HCT116 (cell line): ENCODE measurements at regions not wholly inside any gene's neighbourhood (a gene's known extent, or its start where the extent isn't known, plus 50 kb on each side); places are given as distances from the start of the nearest gene placed in this dataset.

Experiments used
- ATAC-seq: fragments of 200-7000 bp; cut with Tn5 transposase; 2 replicates; pipeline ENCODE4 v1.9.1; 2020; ENCODE audit warnings: mild to moderate bottlenecking, moderate library complexity
- BruUV-seq: library from RNA; stranded (reverse); fragments of 400-500 nt; replicated peaks from 2 replicates; lab custom pipeline; 2021; lab: Mats Ljungman, UMichigan
- CTCF ChIA-PET: fragments of 300-600 bp; sonication (Branson Sonifier 250); formaldehyde crosslinking; loops from one replicate; lab custom pipeline; 2021; ENCODE audit warnings: antibody characterized with exemption; lab: Charles Lee
- POLR2A ChIA-PET: fragments of 300-600, 350-600 bp; sonication (Branson Sonifier 250); formaldehyde crosslinking; loops from one replicate; lab custom pipeline; 2021; ENCODE audit warnings: antibody characterized with exemption; lab: Charles Lee
- RAD21 ChIA-PET, 2 experiments: fragments of 300-600 bp; sonication (Branson Sonifier 250); formaldehyde crosslinking; loops; one replicate each; lab custom pipeline; 2023; ENCODE audit warnings: low total read pairs in 2 of 2; ENCODE audit not compliant: uncharacterized antibody in 2 of 2, unreplicated experiment in 2 of 2, low non-redundant PET in 1 of 2; lab: Charles Lee
- DNase-seq: peaks from one replicate; pipeline ENCODE4 v3.0.0-alpha.2; 2010; ENCODE audit warnings: low read depth, low spot score
- H2AFZ ChIP-seq: fragments of 200-600 bp; shearing (Covaris generic), sonication (generic); 2 replicates; pipeline ENCODE4 v1.6.1; 2017; ENCODE audit warnings: low read depth, mixed run types, mixed read lengths, antibody characterized with exemption, low read length; ENCODE audit not compliant: poor library complexity, severe bottlenecking
- H3K27ac ChIP-seq: 2 replicates; pipeline ENCODE4 v1.5.1; 2012; ENCODE audit warnings: low read depth, low read length
- H3K27me3 ChIP-seq: fragments of 200-600 bp; sonication (generic); 2 replicates; pipeline ENCODE4 v1.6.1; 2016; ENCODE audit warnings: mixed run types, low read length, mixed read lengths; ENCODE audit not compliant: insufficient read depth
- H3K36me3 ChIP-seq, 2 experiments: fragments of 200-500 bp in 1 of 2; fragments of 200-600 bp in 1 of 2; sonication (Bioruptor generic) in 1 of 2; sonication (generic) in 1 of 2; 2 replicates each; pipeline versions ENCODE4 v1.5.1 to v1.6.1; 2014 to 2016; ENCODE audit warnings: low read length in 2 of 2, inconsistent platforms in 1 of 2, mixed read lengths in 1 of 2, mixed run types in 1 of 2; ENCODE audit not compliant: insufficient read depth in 2 of 2, control insufficient read depth in 1 of 2
- H3K4me1 ChIP-seq, 2 experiments: fragments of 200-600 bp in 1 of 2; sonication (generic) in 1 of 2; 2 replicates each; pipeline versions ENCODE4 v1.5.1 to v1.6.1; 2012 to 2017; ENCODE audit warnings: low read length in 2 of 2, inconsistent platforms in 1 of 2, mild to moderate bottlenecking in 1 of 2, mixed read lengths in 1 of 2, mixed run types in 1 of 2, moderate library complexity in 1 of 2; ENCODE audit not compliant: insufficient read depth in 2 of 2, control insufficient read depth in 1 of 2
- H3K4me2 ChIP-seq: fragments of 200-600 bp; sonication (generic); 2 replicates; pipeline ENCODE4 v1.6.1; 2017; ENCODE audit warnings: mixed run types, low read length, mixed read lengths
- H3K4me3 ChIP-seq, 2 experiments: fragments of 200-600 bp in 1 of 2; sonication (generic) in 1 of 2; replicated peaks in 1 of 2; 2 replicates each; pipeline ENCODE4 v1.5.1; 2011 to 2016; ENCODE audit warnings: low read length in 2 of 2, control low read depth in 1 of 2, low read depth in 1 of 2, mild to moderate bottlenecking in 1 of 2, mixed read lengths in 1 of 2, mixed run types in 1 of 2
- H3K79me2 ChIP-seq: fragments of 200-600 bp; sonication (generic); 2 replicates; pipeline ENCODE4 v1.6.1; 2017; ENCODE audit warnings: mild to moderate bottlenecking, mixed run types, low read length, moderate library complexity, mixed read lengths; ENCODE audit not compliant: insufficient read depth
- H3K9ac ChIP-seq: fragments of 200-600 bp; sonication (generic); 2 replicates; pipeline ENCODE4 v1.6.1; 2016; ENCODE audit warnings: low read length, mixed read lengths
- H3K9me2 ChIP-seq: fragments of 200-600 bp; sonication (generic), shearing (Covaris generic); 2 replicates; pipeline ENCODE4 v1.6.1; 2017; ENCODE audit warnings: mixed run types, mild to moderate bottlenecking, moderate library complexity; ENCODE audit not compliant: insufficient read depth
- H3K9me3 ChIP-seq, 2 experiments: fragments of 200-500 bp in 1 of 2; fragments of 200-600 bp in 1 of 2; sonication (Bioruptor generic) in 1 of 2; sonication (generic) in 1 of 2; 2 replicates each; pipeline ENCODE4 v1.6.1; 2014 to 2017; ENCODE audit warnings: low read length in 2 of 2, mixed read lengths in 2 of 2, inconsistent platforms in 1 of 2, low read depth in 1 of 2, mild to moderate bottlenecking in 1 of 2, mixed run types in 1 of 2, moderate library complexity in 1 of 2; ENCODE audit not compliant: control insufficient read depth in 1 of 2, insufficient read depth in 1 of 2
- H4K20me1 ChIP-seq: fragments of 200-600 bp; sonication (generic), shearing (Covaris generic); 2 replicates; pipeline ENCODE4 v1.6.1; 2017; ENCODE audit warnings: mixed run types, mild to moderate bottlenecking, moderate library complexity; ENCODE audit not compliant: insufficient read depth
- CBX3 ChIP-seq: IDR thresholded peaks from 2 replicates; pipeline ENCODE4 v1.6.1; 2012; ENCODE audit warnings: low read depth
- ELF1 ChIP-seq: IDR thresholded peaks from 2 replicates; pipeline ENCODE4 v1.6.1; 2012; ENCODE audit warnings: low read depth, borderline replicate concordance
- EZH2 ChIP-seq: fragments of 200-600 bp; sonication (generic); IDR thresholded peaks from 2 replicates; pipeline ENCODE4 v1.6.1; 2017; ENCODE audit warnings: antibody characterized with exemption, mixed run types
- FOSL1 ChIP-seq: IDR thresholded peaks from 2 replicates; pipeline ENCODE4 v1.6.1; 2012; ENCODE audit warnings: low read depth
- MAX ChIP-seq: IDR thresholded peaks from 2 replicates; pipeline ENCODE4 v1.6.1; 2012
- RAD21 ChIP-seq: IDR thresholded peaks from 2 replicates; pipeline ENCODE4 v1.6.1; 2012; ENCODE audit warnings: low read depth, mild to moderate bottlenecking
- SP1 ChIP-seq: IDR thresholded peaks from 2 replicates; pipeline ENCODE4 v1.6.1; 2012; ENCODE audit warnings: low read depth
- SRF ChIP-seq: IDR thresholded peaks from 2 replicates; pipeline ENCODE4 v1.6.1; 2012; ENCODE audit warnings: low read depth
- TCF7L2 ChIP-seq: IDR thresholded peaks from 2 replicates; pipeline ENCODE4 v1.7.0; 2011; ENCODE audit warnings: borderline replicate concordance, inconsistent platforms; ENCODE audit not compliant: insufficient read depth, insufficient read length; ENCODE audit errors: extremely low read depth
- ZNF274 ChIP-seq: fragments of 200-500 bp; sonication (Bioruptor generic); IDR thresholded peaks from 2 replicates; pipeline ENCODE4 v1.6.1; 2014; ENCODE audit warnings: mild to moderate bottlenecking, low read depth, low read length, inconsistent platforms
- intact Hi-C: fragments of 100-400 bp; cut with micrococcal nuclease; formaldehyde crosslinking; loops from 2 replicates; pipeline ENCODE4 v1.10.0; 2022
- TF ChIP-seq, protein P1 (sequence below): IDR thresholded peaks from 2 replicates; pipeline ENCODE4 v1.6.1; 2011; ENCODE audit warnings: mild to moderate bottlenecking, low read length, moderate library complexity; ENCODE audit not compliant: insufficient replicate concordance; ENCODE audit errors: extremely low read depth

GRCh38 chr3:26050776-26051175 lies 260.9 kb downstream of the OXSM start:
- TF ChIP-seq MAX = no peak
- no peak for TF ChIP-seq FOSL1
- no peak for TF ChIP-seq RAD21
- no peak for TF ChIP-seq SP1
- no peak for TF ChIP-seq ELF1
- TF ChIP-seq, protein P1, sequence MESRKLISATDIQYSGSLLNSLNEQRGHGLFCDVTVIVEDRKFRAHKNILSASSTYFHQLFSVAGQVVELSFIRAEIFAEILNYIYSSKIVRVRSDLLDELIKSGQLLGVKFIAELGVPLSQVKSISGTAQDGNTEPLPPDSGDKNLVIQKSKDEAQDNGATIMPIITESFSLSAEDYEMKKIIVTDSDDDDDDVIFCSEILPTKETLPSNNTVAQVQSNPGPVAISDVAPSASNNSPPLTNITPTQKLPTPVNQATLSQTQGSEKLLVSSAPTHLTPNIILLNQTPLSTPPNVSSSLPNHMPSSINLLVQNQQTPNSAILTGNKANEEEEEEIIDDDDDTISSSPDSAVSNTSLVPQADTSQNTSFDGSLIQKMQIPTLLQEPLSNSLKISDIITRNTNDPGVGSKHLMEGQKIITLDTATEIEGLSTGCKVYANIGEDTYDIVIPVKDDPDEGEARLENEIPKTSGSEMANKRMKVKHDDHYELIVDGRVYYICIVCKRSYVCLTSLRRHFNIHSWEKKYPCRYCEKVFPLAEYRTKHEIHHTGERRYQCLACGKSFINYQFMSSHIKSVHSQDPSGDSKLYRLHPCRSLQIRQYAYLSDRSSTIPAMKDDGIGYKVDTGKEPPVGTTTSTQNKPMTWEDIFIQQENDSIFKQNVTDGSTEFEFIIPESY = no peak
- no peak for TF ChIP-seq CBX3
- TF ChIP-seq SRF = no peak
- TF ChIP-seq ZNF274 = no peak
- TF ChIP-seq TCF7L2 = no peak
- TF ChIP-seq EZH2 = no peak
- TF ChIP-seq, all 23 proteins: peak for 0
- Histone ChIP-seq H3K4me2 (no peak overlapping the region), H3K36me3 (no peaks in the 10 kb centered on the region), H3K9ac (no peak overlapping the region), H3K4me1 (no peaks in the 10 kb centered on the region), H3K9me3 (no peaks in the 10 kb centered on the region), H3K4me3 (no peak overlapping the region), H3K27ac (no peak overlapping the region), H3K27me3 (no peaks in the 10 kb centered on the region), H4K20me1 (no peaks in the 10 kb centered on the region), H3K79me2 (no peaks in the 10 kb centered on the region), H2AFZ (no peak overlapping the region), H3K9me2 (no peaks in the 10 kb centered on the region)
- ChIA-PET POLR2A (no interaction called here), CTCF (no interaction called here), RAD21 (no interaction called here)
- no TSS peak for BruUV-seq
- ATAC-seq (no peak), DNase-seq (no peak)
- intact Hi-C loops = no loop called here
